ENCODE measurements at regions not wholly inside any gene's neighbourhood (a gene's known extent, or its start where the extent isn't known, plus 50 kb on each side); places are given as distances from the start of the nearest gene placed in this dataset.

DNA sequence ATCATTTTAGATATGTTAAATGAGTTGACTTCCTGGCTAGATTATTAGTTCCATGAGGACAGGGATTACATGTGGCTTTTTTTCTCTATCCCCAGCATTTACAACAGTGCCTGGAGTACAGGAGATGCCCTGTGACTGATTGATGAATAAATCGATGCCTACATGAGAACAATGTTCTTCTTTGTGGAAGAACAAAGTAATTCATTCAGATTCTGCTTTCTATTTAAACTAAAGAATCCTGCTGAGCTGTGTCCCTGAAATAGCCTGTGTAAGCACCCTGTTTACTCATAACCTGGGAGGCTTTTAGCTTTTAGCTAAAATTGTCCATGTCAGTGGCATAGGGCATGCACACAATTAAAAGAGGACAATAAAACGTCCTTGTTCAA, 125.1 kb upstream of the BTBD3 start:
- Mint-ChIP-seq H3K9me3 (no peaks in the 10 kb centered on the region), H3K27ac (no peak overlapping the region), H3K4me3 (no peak overlapping the region), H3K36me3 (ENCODE audit: low read depth) (no peaks in the 10 kb centered on the region), H3K27me3 (no peaks in the 10 kb centered on the region), H3K4me1 (ENCODE audit: low read depth) (no peaks in the 10 kb centered on the region)
- H3K4me1 ChIP-seq (ENCODE audit: insufficient read depth, low read length) = no peaks in the 10 kb centered on the region
- CTCF ChIA-PET = no interaction called here
- no peak overlapping the region for H3K27ac ChIP-seq (ENCODE audit: low read depth in 1 of 2, low read length in 2 of 2)
- H3K9me3 ChIP-seq (ENCODE audit: control insufficient read depth in 1 of 2, insufficient read depth in 1 of 2, low read length in 2 of 2) = peaks cover 0 to under 1% of the 10 kb centered on the region in 2 experiments
- intact Hi-C loops (cut with DNase I, micrococcal nuclease) = no loop called here
- no peaks in the 10 kb centered on the region for H3K36me3 ChIP-seq (ENCODE audit: insufficient read depth, low read length)
- DNase-seq = no peak
- POLR2A ChIA-PET = no interaction called here
- TF ChIP-seq, protein P1, sequence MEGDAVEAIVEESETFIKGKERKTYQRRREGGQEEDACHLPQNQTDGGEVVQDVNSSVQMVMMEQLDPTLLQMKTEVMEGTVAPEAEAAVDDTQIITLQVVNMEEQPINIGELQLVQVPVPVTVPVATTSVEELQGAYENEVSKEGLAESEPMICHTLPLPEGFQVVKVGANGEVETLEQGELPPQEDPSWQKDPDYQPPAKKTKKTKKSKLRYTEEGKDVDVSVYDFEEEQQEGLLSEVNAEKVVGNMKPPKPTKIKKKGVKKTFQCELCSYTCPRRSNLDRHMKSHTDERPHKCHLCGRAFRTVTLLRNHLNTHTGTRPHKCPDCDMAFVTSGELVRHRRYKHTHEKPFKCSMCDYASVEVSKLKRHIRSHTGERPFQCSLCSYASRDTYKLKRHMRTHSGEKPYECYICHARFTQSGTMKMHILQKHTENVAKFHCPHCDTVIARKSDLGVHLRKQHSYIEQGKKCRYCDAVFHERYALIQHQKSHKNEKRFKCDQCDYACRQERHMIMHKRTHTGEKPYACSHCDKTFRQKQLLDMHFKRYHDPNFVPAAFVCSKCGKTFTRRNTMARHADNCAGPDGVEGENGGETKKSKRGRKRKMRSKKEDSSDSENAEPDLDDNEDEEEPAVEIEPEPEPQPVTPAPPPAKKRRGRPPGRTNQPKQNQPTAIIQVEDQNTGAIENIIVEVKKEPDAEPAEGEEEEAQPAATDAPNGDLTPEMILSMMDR (IDR thresholded peaks at IDR 0.05) = no peak
- no peak for ATAC-seq (ENCODE audit: poor library complexity)
- no peak overlapping the region for H3K4me3 ChIP-seq (ENCODE audit: low read length)
- H3K27me3 ChIP-seq (ENCODE audit: control insufficient read depth in 1 of 2, insufficient read depth in 2 of 2, low read length in 2 of 2) = no peaks in the 10 kb centered on the region

GRCh38 chr20:11794525-11794924, 123.2 kb upstream of the BTBD3 start:
- Histone ChIP-seq H3K4me3 (ENCODE audit: low read length) (no peak overlapping the region), H3K27ac (ENCODE audit: low read depth in 1 of 2, low read length in 2 of 2) (no peak overlapping the region), H3K4me1 (ENCODE audit: insufficient read depth, low read length) (no peaks in the 10 kb centered on the region), H3K27me3 (ENCODE audit: control insufficient read depth in 1 of 2, insufficient read depth in 2 of 2, low read length in 2 of 2) (no peaks in the 10 kb centered on the region), H3K9me3 (ENCODE audit: control insufficient read depth in 1 of 2, insufficient read depth in 1 of 2, low read length in 2 of 2) (no peaks in the 10 kb centered on the region), H3K36me3 (ENCODE audit: insufficient read depth, low read length) (no peaks in the 10 kb centered on the region)
- no peaks in the 10 kb centered on the region for H3K4me1 Mint-ChIP-seq (ENCODE audit: low read depth)
- H3K36me3 Mint-ChIP-seq (ENCODE audit: low read depth) = no peaks in the 10 kb centered on the region
- H3K27ac Mint-ChIP-seq = no peak overlapping the region
- no peak for DNase-seq
- CTCF ChIA-PET = no interaction called here
- H3K9me3 Mint-ChIP-seq = no peaks in the 10 kb centered on the region
- no peak overlapping the region for H3K4me3 Mint-ChIP-seq
- TF ChIP-seq, protein P1 (IDR thresholded peaks at IDR 0.05) = no peak
- intact Hi-C loops (cut with DNase I, micrococcal nuclease) = no loop called here
- ATAC-seq (ENCODE audit: poor library complexity) = no peak
- POLR2A ChIA-PET = no interaction called here
- no peaks in the 10 kb centered on the region for H3K27me3 Mint-ChIP-seq

GRCh38 chr20:11795071-11795615, 122.5 kb upstream of the BTBD3 start:
- Histone ChIP-seq H3K27me3 (ENCODE audit: control insufficient read depth in 1 of 2, insufficient read depth in 2 of 2, low read length in 2 of 2) (no peaks in the 10 kb centered on the region), H3K36me3 (ENCODE audit: insufficient read depth, low read length) (no peaks in the 10 kb centered on the region), H3K4me3 (ENCODE audit: low read length) (no peak overlapping the region), H3K27ac (ENCODE audit: low read depth in 1 of 2, low read length in 2 of 2) (no peak overlapping the region), H3K4me1 (ENCODE audit: insufficient read depth, low read length) (no peaks in the 10 kb centered on the region), H3K9me3 (ENCODE audit: control insufficient read depth in 1 of 2, insufficient read depth in 1 of 2, low read length in 2 of 2) (no peaks in the 10 kb centered on the region)
- Mint-ChIP-seq H3K4me1 (ENCODE audit: low read depth) (no peaks in the 10 kb centered on the region), H3K27me3 (no peaks in the 10 kb centered on the region), H3K36me3 (ENCODE audit: low read depth) (no peaks in the 10 kb centered on the region), H3K4me3 (no peak overlapping the region), H3K27ac (no peak overlapping the region), H3K9me3 (no peaks in the 10 kb centered on the region)
- intact Hi-C loops (cut with DNase I, micrococcal nuclease) = no loop called here
- CTCF ChIA-PET = no interaction called here
- DNase-seq = no peak
- TF ChIP-seq, protein P1 (IDR thresholded peaks at IDR 0.05) = no peak
- POLR2A ChIA-PET = no interaction called here
- no peak for ATAC-seq (ENCODE audit: poor library complexity)

All from CD4-positive, alpha-beta T cell (primary cell).